ENCODE measurements at regions not wholly inside any gene's neighbourhood (a gene's known extent, or its start where the extent isn't known, plus 50 kb on each side); places are given as distances from the start of the nearest gene placed in this dataset.

DNA sequence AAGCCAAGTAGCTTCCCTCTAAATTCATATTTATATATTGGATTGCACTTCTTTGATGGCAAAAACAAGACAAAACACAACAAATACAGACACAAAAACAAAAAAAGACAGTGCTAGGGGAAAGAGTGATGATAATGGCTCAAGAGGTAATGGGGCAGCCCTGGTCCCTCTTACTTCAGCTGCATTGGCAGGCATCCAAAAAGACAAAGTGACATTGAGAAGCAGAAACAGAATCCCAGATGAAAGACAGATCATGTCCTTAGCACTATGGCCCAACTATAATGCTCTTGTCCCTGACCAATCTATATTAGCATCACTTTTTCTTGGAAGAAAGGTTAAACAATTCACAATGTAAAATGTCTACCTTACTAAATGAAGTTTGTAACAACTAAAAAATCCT is 76.2 kb downstream of the GPR85 start:
- peaks cover 7% of the 10 kb centered on the region for H3K4me1 ChIP-seq
- TF ChIP-seq, protein P1, sequence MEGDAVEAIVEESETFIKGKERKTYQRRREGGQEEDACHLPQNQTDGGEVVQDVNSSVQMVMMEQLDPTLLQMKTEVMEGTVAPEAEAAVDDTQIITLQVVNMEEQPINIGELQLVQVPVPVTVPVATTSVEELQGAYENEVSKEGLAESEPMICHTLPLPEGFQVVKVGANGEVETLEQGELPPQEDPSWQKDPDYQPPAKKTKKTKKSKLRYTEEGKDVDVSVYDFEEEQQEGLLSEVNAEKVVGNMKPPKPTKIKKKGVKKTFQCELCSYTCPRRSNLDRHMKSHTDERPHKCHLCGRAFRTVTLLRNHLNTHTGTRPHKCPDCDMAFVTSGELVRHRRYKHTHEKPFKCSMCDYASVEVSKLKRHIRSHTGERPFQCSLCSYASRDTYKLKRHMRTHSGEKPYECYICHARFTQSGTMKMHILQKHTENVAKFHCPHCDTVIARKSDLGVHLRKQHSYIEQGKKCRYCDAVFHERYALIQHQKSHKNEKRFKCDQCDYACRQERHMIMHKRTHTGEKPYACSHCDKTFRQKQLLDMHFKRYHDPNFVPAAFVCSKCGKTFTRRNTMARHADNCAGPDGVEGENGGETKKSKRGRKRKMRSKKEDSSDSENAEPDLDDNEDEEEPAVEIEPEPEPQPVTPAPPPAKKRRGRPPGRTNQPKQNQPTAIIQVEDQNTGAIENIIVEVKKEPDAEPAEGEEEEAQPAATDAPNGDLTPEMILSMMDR (IDR thresholded peaks at IDR 0.05; ENCODE audit: borderline replicate concordance): no peak

GRCh38 chr7:113008755-113009154 is 77.9 kb downstream of the GPR85 start:
- peaks cover 32% of the 10 kb centered on the region for H3K9me3 ChIP-seq (replicated peaks)
- DNase-seq: no peak
- no peak overlapping the region for H3K4me3 ChIP-seq
- no peaks in the 10 kb centered on the region for H3K36me3 ChIP-seq
- H3K27ac ChIP-seq (replicated peaks): no peak overlapping the region
- H3K4me1 ChIP-seq: peaks cover 5% of the 10 kb centered on the region
- intact Hi-C loops (cut with micrococcal nuclease): no loop called here
- H3K27me3 ChIP-seq (ENCODE audit: low read depth): no peaks in the 10 kb centered on the region
- TF ChIP-seq, protein P1 (IDR thresholded peaks at IDR 0.05; ENCODE audit: borderline replicate concordance): no peak

More for the DNA sequence above, 76.2 kb downstream of the GPR85 start:
- DNase-seq: no peak
- Histone ChIP-seq H3K27ac (replicated peaks) (no peak overlapping the region), H3K9me3 (replicated peaks) (peaks cover 32% of the 10 kb centered on the region), H3K4me3 (no peak overlapping the region), H3K27me3 (ENCODE audit: low read depth) (no peaks in the 10 kb centered on the region), H3K36me3 (no peaks in the 10 kb centered on the region)
- intact Hi-C loops (cut with micrococcal nuclease): no loop called here

DNA sequence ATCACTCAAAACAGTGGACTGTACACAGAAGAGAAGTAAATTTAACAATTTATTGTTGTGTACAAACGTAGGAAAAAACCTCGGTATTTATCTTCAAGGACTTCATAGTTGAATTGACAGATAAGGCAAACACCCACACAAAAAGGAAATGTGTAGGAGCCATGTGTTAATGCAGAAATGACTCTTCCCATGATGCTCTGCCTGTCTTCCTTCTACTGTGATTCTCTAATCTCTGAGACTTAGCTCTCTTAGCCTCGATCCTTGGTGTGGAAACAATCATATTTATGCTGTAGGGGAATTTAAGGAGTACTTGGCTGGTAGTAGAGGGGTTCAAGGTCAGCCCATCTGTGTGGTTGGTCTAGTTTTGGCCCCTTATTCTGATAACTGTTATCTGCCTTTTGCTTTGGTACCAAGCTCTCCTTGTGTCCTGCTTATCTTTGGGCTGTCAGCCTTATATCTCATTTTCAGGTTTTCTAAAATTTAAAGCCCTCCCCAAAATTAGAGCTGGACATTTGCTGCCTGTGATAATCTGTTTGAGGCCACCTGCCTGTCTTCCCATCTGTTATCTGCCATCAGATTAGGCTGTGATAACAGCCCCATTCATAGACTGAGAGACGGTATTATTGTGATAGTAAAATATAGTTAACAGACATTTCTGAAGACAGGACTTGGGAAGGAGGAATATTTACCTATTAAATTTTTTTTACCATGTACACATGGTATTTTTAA is 81.7 kb downstream of the GPR85 start:
- H3K4me3 ChIP-seq: no peak overlapping the region
- TF ChIP-seq, protein P1 (IDR thresholded peaks at IDR 0.05; ENCODE audit: borderline replicate concordance): no peak
- no peaks in the 10 kb centered on the region for H3K36me3 ChIP-seq
- no peak overlapping the region for H3K27ac ChIP-seq (replicated peaks)
- H3K27me3 ChIP-seq (ENCODE audit: low read depth): no peaks in the 10 kb centered on the region
- no peaks in the 10 kb centered on the region for H3K4me1 ChIP-seq
- no peak for DNase-seq
- peaks cover 18% of the 10 kb centered on the region for H3K9me3 ChIP-seq (replicated peaks)
- intact Hi-C loops (cut with micrococcal nuclease): no loop called here

GRCh38 chr7:113000316-113001020 is 86.2 kb downstream of the GPR85 start:
- Histone ChIP-seq H3K27ac (replicated peaks) (no peak overlapping the region), H3K9me3 (replicated peaks) (no peaks in the 10 kb centered on the region), H3K4me3 (no peak overlapping the region), H3K36me3 (no peaks in the 10 kb centered on the region), H3K27me3 (ENCODE audit: low read depth) (no peaks in the 10 kb centered on the region), H3K4me1 (no peaks in the 10 kb centered on the region)
- TF ChIP-seq, protein P1 (IDR thresholded peaks at IDR 0.05; ENCODE audit: borderline replicate concordance): no peak
- intact Hi-C loops (cut with micrococcal nuclease): no loop called here
- DNase-seq: no peak

DNA sequence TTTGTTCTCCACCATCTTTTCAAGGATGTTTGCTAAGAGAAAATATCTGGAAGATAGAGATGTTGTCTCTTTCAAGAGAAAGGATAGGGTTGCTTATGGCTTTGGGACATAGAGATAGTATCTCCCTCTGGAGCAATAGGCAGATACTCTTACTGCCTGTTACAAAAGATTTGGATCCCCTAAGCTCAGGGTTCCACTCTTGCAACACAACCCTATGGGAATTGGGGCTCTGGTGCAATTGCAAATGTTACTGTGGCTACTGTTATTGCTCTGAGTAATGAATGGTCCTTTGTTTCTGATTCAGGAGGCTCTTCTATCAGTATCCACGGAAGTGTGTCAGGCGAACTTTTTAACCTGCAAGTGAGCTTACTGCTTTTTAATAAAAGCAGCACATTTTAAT is 88.8 kb downstream of the GPR85 start:
- Histone ChIP-seq H3K4me3 (no peak overlapping the region), H3K27ac (replicated peaks) (no peak overlapping the region), H3K36me3 (no peaks in the 10 kb centered on the region), H3K9me3 (replicated peaks) (no peaks in the 10 kb centered on the region), H3K4me1 (no peaks in the 10 kb centered on the region), H3K27me3 (ENCODE audit: low read depth) (no peaks in the 10 kb centered on the region)
- no peak for DNase-seq
- TF ChIP-seq, protein P1 (IDR thresholded peaks at IDR 0.05; ENCODE audit: borderline replicate concordance): no peak
- intact Hi-C loops (cut with micrococcal nuclease): no loop called here

All from left ventricle myocardium inferior (tissue), 1 donor.